Adipocyte (in vitro differentiated cells): ENCODE measurements at regions not wholly inside any gene's neighbourhood (a gene's known extent, or its start where the extent isn't known, plus 50 kb on each side); places are given as distances from the start of the nearest gene placed in this dataset.

Source experiments
- DNase-seq: peaks from one replicate; pipeline ENCODE4 v3.0.0-alpha.2; 2015; ENCODE audit warnings: low read depth
- H3K27me3 ChIP-seq: replicated peaks from 2 replicates; pipeline ENCODE4 v1.7.0; 2013; ENCODE audit warnings: mild to moderate bottlenecking, low read length, moderate library complexity; ENCODE audit not compliant: control insufficient read depth, insufficient read depth
- H3K36me3 ChIP-seq: 2 replicates; pipeline ENCODE4 v1.7.0; 2013; ENCODE audit warnings: low read length, mild to moderate bottlenecking, moderate library complexity; ENCODE audit not compliant: control insufficient read depth, insufficient read depth, severe bottlenecking
- H3K4me1 ChIP-seq: 2 replicates; pipeline ENCODE4 v1.7.0; 2013; ENCODE audit warnings: mild to moderate bottlenecking, low read length, moderate library complexity; ENCODE audit not compliant: control insufficient read depth, insufficient read depth
- H3K4me3 ChIP-seq: 2 replicates; pipeline ENCODE4 v1.7.0; 2013; ENCODE audit warnings: mild to moderate bottlenecking, low read length, moderate library complexity
- H3K9ac ChIP-seq: 2 replicates; pipeline ENCODE4 v1.7.0; 2013; ENCODE audit warnings: mild to moderate bottlenecking, low read length, moderate library complexity
- H3K9me3 ChIP-seq: 2 replicates; pipeline ENCODE4 v1.7.0; 2013; ENCODE audit warnings: mild to moderate bottlenecking, low read length, moderate library complexity; ENCODE audit not compliant: control insufficient read depth

DNA sequence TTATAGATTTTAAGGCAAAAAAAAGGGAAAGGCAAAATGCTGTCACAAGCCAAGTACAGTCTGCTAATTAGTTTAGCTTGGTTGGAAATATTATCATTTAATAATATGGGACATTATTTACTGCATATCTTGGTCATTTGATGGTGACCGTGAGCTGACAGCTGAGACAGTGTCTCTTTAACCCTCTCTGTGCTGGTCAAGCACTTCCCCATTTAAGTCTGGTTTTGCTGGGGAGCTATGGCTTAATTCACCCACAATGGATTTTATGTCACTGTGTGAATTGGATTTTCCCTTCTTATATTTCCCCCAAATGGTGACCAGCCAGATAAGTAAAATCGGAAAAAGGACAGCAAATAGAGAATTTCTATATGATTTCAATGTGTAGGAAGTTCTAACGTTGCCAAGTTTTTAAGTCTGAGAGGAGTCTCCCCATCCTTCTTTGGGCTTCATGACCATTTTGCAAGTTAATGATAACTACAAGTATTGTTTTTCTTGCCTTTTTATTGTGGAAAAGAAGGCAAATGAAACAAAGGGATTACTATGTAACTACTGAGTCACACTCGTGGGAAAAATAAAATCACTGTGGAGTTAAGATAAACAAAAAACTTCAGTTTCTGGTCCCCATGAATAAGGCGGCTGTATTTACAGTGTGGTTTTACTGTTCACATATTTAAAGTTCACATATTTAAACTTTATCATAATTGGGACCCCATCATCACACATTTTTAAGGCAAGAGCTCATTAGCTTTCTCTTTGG is 373.5 kb downstream of the NR2F2 start:
- Histone ChIP-seq H3K36me3 (no peaks in the 10 kb centered on the region), H3K9ac (no peak overlapping the region), H3K4me3 (no peak overlapping the region), H3K27me3 (no peaks in the 10 kb centered on the region), H3K4me1 (no peaks in the 10 kb centered on the region), H3K9me3 (no peaks in the 10 kb centered on the region)
- no peak for DNase-seq

DNA sequence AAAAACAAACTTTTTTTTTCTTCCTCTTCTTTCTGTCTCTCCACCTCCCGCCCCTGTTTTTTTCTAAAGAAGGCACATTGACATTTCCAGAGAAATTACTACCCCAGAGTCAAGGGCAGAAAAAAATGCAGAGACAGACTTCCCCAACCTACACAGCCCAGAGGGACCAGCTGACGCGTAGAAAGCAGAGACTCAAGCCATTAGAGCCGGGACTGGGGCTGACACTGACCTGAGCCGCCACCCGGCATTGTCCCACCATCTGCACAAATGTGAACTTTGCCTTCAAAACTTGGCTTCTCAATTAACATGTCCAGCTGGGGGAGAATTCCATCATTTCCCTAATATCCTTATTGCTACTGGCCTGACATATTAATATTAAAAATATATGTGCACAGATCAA is 385.6 kb downstream of the NR2F2 start:
- DNase-seq: no peak
- Histone ChIP-seq H3K4me1 (no peaks in the 10 kb centered on the region), H3K4me3 (no peak overlapping the region), H3K9me3 (no peaks in the 10 kb centered on the region), H3K9ac (no peak overlapping the region), H3K27me3 (no peaks in the 10 kb centered on the region), H3K36me3 (no peaks in the 10 kb centered on the region)

DNA sequence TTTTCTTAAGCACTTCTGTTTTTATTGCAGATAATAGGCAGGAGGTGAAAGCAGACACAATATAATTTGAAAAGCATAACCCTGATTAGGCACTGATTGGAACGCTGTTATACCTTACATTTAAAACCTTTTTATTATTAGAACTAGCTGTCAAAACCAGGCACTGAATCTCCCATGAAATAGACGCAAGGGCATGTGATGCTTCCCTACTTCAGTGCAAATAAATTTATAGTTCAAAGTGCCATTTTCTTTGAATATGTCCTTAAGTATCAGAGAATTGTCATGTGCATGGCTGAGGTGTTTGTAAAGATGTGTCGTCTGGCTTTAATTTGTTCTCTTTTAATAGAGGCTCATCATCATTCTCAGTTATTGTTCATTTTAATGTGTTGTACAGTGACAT is 386.0 kb downstream of the NR2F2 start:
- no peaks in the 10 kb centered on the region for H3K4me1 ChIP-seq
- H3K9ac ChIP-seq: no peak overlapping the region
- H3K27me3 ChIP-seq: no peaks in the 10 kb centered on the region
- no peaks in the 10 kb centered on the region for H3K9me3 ChIP-seq
- no peaks in the 10 kb centered on the region for H3K36me3 ChIP-seq
- DNase-seq: no peak
- H3K4me3 ChIP-seq: no peak overlapping the region

DNA sequence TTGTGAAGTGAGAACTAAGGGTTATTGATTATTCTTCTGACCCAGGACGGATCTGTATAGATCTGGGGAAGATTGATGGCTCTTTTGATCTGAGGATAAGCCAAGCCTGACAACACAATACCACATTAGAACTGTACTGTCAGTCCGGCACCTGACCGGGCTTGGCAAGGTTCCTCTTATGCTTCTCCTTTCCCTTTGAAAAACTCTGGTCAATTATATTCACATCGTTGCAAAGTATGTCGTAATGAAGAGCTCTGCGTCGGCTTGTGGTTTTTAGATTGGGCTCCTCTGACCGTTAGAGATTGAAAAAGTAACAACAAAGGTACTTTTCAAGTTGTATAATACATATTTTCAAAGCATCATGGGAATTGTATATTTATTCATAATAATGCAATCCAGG is 389.8 kb downstream of the NR2F2 start:
- no peaks in the 10 kb centered on the region for H3K36me3 ChIP-seq
- H3K27me3 ChIP-seq: no peaks in the 10 kb centered on the region
- no peak for DNase-seq

DNA sequence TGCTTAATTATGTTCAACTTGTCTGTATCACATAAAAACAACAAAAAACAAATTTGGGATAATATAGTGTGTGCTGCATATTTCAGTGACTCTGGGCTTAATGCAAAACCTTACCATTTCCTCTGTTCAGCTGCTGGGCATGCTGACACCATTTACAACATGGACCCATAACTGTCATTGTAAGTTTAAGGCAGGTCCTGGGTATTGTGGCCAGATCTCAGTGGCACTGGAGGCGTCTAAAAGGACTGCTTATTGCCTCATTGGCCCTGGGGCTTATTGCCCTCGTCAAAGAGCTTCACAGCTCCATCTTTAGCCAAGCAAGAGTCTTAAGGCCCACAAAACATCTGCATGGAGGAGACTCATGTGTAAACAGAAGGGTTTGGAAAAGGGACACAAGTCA is 390.2 kb downstream of the NR2F2 start:
- Histone ChIP-seq H3K9me3 (no peaks in the 10 kb centered on the region), H3K4me3 (no peak overlapping the region), H3K9ac (no peak overlapping the region), H3K36me3 (no peaks in the 10 kb centered on the region), H3K4me1 (no peaks in the 10 kb centered on the region), H3K27me3 (no peaks in the 10 kb centered on the region)
- no peak for DNase-seq

More for the DNA sequence above, 389.8 kb downstream of the NR2F2 start:
- no peak overlapping the region for H3K4me3 ChIP-seq
- H3K9me3 ChIP-seq: no peaks in the 10 kb centered on the region
- no peak overlapping the region for H3K9ac ChIP-seq
- H3K4me1 ChIP-seq: no peaks in the 10 kb centered on the region

DNA sequence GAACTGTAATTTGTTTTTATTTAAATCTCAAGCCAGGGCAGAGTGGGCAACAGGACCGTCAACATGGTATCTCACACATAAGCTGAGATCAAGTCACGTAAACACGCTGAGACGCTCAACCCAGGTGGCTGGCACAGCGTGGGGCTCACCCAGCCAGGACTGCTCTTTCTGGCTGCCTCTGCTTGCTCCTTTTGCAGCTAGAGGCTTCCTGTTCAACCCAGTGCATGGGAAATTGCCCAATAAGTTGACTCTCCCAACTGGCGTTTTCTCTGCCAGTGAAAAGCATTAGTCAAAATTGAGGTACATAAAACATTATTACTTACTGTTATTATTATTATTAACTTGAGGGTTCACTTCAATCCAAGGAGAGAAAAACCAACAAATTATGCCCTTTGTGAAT is 398.1 kb downstream of the NR2F2 start:
- no peak for DNase-seq
- H3K27me3 ChIP-seq: no peaks in the 10 kb centered on the region
- H3K4me1 ChIP-seq: no peaks in the 10 kb centered on the region
- no peaks in the 10 kb centered on the region for H3K9me3 ChIP-seq
- H3K36me3 ChIP-seq: no peaks in the 10 kb centered on the region
- H3K9ac ChIP-seq: no peak overlapping the region
- H3K4me3 ChIP-seq: no peak overlapping the region

DNA sequence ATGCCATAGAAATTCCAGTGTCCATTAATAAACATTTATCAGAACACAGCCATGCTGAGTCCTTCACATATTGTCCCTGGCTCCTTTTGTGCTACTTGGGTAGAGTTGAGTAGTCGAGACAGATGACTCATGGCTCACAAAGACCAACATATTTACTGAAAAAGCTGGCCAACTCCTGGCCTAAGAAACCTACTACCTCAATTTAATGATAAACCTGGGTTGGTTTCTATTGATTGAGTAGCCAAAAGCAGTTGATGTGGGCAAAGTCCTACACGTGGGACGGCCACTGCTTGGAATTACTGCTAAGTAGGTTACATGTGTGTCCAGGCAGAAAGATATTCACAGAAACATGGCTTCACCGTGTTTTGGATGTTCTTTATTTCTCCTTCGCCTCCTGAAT is 402.2 kb downstream of the NR2F2 start:
- Histone ChIP-seq H3K4me3 (no peak overlapping the region), H3K4me1 (no peaks in the 10 kb centered on the region), H3K27me3 (no peaks in the 10 kb centered on the region), H3K9ac (no peak overlapping the region), H3K9me3 (no peaks in the 10 kb centered on the region), H3K36me3 (no peaks in the 10 kb centered on the region)
- no peak for DNase-seq

DNA sequence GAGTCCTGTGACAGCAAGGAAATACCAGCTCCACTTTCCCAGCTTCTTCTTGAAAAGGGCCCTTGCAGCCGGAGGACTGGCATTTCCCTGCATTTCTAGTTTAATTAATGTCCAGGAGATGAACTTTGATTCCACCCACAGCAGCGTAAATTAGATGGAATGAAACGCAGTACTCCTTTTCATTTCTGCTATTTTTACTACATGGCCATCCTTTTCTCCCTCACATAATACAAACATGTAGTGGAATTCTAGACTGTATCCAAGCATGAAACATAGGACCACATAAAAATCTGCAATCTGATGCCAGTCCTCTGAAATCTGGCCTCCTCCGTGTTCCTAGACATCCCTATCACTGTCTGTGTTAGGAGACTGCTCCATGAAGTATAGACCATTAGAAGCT is 403.2 kb downstream of the NR2F2 start:
- no peak for DNase-seq

DNA sequence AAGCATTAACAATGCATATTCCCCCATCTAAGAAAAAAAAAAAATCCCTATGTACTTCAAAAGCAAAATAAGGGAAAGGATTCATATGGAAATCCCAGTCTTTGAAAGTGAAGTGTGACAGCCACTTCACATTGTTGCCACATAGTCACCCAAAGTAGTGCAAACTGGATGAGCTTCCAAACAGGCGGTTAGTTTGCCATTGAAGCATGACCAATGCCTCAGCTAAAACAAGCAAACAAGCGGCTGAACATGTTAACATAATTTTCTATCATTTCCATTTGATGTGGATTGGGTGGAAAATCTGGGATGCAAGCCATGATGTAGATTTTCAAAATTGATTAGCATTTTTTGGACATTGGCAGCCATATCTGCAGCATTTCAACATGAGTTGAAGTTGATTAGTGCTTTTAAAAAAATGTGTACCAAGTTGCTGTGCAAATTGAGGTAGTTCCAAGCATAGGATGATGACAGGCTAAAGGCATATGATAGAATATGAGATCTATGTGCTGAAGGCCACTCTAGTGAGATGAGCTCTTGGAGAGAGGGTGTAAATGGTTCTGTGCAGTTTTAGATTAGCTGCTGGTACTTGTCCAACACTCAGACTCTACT is 405.2 kb downstream of the NR2F2 start:
- Histone ChIP-seq H3K4me1 (no peaks in the 10 kb centered on the region), H3K9me3 (peaks cover 3% of the 10 kb centered on the region), H3K9ac (no peak overlapping the region), H3K27me3 (no peaks in the 10 kb centered on the region), H3K4me3 (no peak overlapping the region), H3K36me3 (no peaks in the 10 kb centered on the region)
- DNase-seq: no peak

More for the DNA sequence above, 403.2 kb downstream of the NR2F2 start:
- H3K36me3 ChIP-seq: no peaks in the 10 kb centered on the region
- no peaks in the 10 kb centered on the region for H3K9me3 ChIP-seq
- H3K4me3 ChIP-seq: no peak overlapping the region
- no peaks in the 10 kb centered on the region for H3K27me3 ChIP-seq
- H3K4me1 ChIP-seq: no peaks in the 10 kb centered on the region
- no peak overlapping the region for H3K9ac ChIP-seq

DNA sequence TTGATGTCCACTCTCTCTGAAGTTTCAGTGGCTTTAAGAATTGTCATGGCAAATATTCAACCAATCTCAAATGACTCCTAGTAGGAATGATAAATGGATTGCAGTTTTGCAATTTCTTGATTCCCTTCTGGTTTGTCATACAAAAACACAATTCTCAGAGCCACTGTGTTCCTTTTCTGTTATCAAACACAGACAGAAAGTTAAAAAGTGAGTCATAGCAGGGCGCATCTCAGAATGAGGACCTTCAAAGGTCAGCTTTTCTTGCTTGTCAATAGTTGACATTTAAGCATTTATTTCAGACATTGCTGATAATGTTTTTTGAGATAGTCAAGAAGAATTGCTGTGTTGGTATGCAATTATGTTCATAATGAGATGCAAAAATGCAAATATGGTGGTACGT is 405.9 kb downstream of the NR2F2 start:
- no peak for DNase-seq
- no peak overlapping the region for H3K4me3 ChIP-seq
- peaks cover 3% of the 10 kb centered on the region for H3K9me3 ChIP-seq
- no peak overlapping the region for H3K9ac ChIP-seq
- H3K36me3 ChIP-seq: no peaks in the 10 kb centered on the region
- no peaks in the 10 kb centered on the region for H3K4me1 ChIP-seq
- H3K27me3 ChIP-seq: no peaks in the 10 kb centered on the region

DNA sequence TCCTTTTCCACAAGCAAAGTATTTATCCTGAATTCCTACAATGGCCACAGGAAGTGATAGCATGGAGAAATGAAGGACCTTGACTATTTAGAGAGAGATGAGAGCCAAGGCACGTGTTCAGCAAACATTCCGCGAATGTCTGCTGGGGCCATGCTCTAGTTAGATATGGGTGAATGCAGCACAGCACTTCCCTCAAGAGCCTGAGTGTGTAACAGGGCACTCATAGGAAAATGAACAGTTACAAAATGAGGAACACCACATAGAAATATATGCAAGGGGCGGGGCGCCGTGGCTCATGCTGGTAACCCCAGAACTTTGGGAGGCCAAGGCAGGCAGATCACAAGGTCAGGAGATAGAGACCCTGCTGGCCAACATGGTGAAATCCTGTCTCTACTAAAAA is 406.9 kb downstream of the NR2F2 start:
- H3K9me3 ChIP-seq: peaks cover 3% of the 10 kb centered on the region
- no peak for DNase-seq
- H3K4me1 ChIP-seq: no peaks in the 10 kb centered on the region
- no peaks in the 10 kb centered on the region for H3K27me3 ChIP-seq
- no peaks in the 10 kb centered on the region for H3K36me3 ChIP-seq
- no peak overlapping the region for H3K4me3 ChIP-seq
- no peak overlapping the region for H3K9ac ChIP-seq

DNA sequence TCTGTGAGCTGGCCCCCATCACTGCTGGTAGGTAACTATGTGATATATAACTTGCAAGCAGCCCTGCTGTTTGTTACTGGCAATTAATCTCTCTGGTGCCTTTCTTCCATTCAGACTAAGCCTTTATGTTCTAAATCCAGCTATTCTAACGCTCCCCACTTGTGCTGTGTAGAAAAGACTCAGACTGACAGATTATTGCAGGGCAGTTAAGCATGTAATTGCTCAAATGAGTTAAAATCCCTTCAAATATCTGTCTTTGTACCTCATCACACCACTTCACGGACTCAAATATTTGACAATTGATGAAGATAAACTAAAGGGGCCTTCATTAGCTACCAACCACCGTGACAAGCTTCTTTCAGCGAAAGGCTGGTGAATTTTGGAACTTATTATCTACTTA is 416.2 kb downstream of the NR2F2 start:
- H3K4me3 ChIP-seq: no peak overlapping the region
- DNase-seq: no peak
- no peaks in the 10 kb centered on the region for H3K27me3 ChIP-seq
- H3K36me3 ChIP-seq: no peaks in the 10 kb centered on the region
- H3K4me1 ChIP-seq: no peaks in the 10 kb centered on the region
- no peak overlapping the region for H3K9ac ChIP-seq
- H3K9me3 ChIP-seq: no peaks in the 10 kb centered on the region
